NCI-H446 (cell line): ENCODE measurements at regions not wholly inside any gene's neighbourhood (a gene's known extent, or its start where the extent isn't known, plus 50 kb on each side); places are given as distances from the start of the nearest gene placed in this dataset.
"Not testable (repeated sequence)": the region's sequence is repeated elsewhere in the genome, so short reads cannot be mapped to it uniquely, and the experiment has no call there.

Source experiments
- DNase-seq, 2 experiments: peaks; one replicate each; lab custom pipeline; 2025; lab: John Stamatoyannopoulos, UW

DNA sequence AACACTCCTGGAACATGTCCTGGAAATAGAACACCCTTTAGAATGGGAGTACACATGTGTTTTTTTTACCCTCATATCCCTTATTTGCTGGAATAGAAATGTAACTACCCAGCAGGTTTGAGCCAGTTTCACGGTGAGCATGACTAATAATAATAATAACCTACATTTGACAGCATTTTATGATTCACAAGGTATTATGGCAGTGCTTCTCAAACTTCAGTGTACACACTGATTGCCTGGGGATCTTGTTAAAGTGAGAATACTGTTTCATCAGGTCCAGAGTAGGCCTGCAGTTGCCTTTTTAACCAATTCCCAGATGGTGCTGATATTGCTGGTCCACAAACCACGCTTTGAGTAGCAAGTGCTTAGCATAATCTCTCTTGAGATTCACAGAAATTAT lies 63.9 kb downstream of the NFKBIZ start:
- DNase-seq, result no peak

DNA sequence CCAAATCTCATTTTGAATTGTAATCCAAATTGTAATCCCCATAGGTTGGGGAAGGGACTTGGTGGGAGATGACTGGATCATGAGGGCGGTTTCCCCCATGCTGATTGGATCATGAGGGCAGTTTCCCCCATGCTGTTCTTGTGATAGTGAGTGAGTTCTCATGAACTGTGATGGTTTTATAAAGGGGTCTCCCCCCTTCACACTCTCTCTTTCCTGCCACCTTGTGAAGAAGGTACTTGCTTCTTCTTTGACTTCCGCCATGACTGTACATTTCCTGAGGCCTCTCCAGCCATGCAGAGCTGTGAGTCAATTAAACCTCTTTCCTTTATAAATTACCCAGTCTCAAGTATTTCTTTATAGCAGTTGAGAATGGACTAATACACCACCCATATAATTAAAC lies 68.4 kb downstream of the NFKBIZ start:
- DNase-seq, result not testable (repeated sequence)

DNA sequence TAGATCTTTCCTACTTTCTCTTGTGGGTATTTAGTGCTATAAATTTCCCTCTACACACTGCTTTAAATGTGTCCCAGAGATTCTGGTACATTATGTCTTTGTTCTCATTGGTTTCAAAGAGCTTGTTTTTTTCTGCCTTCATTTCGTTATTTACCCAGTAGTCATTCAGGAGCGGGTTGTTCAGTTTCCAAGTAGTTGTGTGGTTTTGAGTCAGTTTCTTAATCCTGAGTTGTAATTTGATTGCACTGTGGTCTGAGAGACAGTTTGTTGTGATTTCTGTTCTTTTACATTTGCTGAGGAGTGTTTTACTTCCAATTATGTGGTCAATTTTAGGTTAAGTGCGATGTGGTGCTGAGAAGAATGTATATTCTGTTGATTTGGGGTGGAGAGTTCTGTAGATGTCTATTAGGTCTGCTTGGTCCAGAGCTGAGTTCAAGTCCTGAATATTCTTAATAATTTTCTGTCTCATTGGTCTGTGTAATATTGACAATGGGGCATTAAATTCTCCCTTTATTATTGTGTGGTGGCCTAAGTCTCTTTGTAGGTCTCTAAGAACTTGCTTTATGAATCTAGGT lies 72.9 kb downstream of the NFKBIZ start:
- DNase-seq, result not testable (repeated sequence)

DNA sequence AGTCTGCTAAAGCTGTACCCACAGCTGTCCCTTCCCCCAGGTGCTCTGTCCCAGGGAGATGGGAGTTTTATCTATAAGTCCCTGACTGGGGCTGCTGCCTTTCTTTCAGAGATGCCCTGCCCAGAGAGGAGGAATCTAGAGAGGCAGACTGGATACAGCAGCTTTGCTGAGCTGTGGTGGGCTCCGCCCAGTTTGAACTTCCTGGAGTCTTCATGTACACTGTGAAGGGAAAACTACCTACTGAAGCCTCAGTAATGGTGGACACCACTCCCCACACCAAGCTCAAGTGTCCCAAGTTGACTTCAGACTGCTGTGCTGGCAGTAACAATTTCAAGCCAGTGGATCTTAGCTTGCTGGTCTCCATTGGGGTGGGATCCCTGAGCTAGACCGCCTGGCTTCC lies 75.3 kb downstream of the NFKBIZ start:
- DNase-seq, result not testable (repeated sequence)

DNA sequence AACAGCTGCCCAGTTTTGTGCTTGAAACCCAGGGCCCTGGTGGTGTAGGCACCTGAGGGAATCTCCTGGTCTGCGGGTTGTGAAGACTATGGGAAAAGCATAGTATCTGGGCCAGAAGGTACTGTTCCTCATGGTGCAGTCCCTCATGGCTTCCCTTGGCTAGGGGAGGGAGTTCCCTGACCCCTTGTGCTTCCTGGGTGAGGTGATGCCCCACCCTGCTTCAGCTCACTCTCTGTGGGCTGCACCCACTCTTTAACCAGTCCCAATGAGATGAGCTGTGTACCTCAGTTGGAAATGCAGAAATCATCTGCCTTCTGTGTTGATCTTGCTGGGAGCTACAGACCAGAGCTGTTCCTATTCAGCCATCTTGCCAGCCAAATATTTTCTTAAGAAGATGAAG lies 75.8 kb downstream of the NFKBIZ start:
- not testable (repeated sequence) for DNase-seq

DNA sequence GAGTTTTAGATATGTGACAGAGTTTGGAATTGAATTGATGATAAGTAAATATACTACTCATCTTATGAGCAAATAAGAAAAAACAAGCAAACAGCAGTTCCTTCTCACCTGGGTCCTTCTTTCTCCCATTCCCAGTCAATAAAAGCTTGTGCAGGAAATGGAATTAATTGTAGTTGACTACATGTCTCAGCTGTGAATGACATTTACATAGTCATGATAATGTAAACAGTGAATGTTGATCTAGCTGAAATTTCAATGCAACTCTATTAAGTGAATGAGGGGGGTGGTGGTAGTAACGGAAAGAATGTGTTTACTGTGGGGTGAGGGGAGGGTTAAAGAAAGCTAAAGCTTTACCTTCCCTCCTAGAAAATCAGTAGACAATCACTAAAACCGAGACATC lies 76.2 kb downstream of the NFKBIZ start:
- no peak for DNase-seq

DNA sequence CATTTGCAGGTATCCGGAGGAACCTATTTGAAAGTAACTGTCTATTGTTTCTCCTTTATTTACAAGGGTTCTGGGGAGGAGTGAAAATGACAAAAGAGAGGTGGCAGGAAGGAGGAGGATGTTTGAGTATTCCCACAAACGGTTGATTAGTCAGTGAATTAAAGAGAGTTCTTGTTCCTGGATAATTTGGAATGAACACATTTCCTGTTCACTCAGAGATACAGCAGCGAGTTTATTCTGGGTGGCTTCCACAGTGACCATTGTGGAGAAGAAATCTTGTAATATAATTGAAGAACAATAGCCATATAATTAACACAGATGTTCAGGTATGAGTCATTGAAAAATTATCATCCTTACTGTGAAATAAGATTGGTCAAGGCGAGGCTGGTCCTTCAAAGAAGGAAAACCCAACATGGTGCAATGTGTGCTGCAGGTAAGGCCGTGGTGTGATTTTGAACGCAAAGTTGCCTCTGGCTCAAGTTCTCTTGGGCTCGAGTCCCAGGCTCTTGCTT lies 77.3 kb downstream of the NFKBIZ start:
- DNase-seq, result no peak

DNA sequence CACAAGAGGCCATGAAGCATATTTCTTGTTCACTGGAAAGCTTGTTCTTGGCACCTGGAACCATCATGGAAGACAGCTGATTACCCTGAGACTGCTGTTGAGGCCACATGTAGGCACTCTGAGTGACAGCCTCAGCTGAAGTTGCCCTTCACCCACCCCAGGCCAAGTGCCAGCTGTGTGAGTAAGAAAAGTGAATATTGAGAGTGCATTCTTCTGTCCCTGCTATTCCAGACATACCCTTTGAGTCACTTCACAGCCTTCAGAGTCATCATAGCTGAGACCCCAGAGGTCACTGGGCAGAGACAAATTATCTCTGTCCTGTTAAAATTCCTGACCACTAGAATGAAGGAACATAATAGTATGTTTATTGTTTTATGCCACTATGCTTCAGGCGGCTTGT lies 79.6 kb downstream of the NFKBIZ start:
- no peak for DNase-seq

DNA sequence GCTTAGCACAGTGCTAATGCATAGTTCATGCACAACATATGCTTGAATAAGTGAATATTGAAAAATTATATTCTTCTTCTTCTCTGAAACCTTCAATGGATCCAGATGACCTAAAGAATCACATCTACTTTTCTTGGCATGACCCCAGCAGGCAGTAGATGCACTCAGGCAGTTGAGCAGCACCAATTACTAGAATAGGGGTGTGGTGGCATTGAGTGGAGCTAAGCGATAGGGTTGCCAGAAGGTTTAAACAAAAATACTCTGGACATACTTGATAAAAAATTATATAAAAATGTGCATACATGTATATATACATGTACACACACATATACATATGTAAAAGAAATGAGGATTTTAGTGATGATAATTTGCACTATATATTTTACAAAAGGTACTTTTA lies 81.8 kb downstream of the NFKBIZ start:
- no peak for DNase-seq

DNA sequence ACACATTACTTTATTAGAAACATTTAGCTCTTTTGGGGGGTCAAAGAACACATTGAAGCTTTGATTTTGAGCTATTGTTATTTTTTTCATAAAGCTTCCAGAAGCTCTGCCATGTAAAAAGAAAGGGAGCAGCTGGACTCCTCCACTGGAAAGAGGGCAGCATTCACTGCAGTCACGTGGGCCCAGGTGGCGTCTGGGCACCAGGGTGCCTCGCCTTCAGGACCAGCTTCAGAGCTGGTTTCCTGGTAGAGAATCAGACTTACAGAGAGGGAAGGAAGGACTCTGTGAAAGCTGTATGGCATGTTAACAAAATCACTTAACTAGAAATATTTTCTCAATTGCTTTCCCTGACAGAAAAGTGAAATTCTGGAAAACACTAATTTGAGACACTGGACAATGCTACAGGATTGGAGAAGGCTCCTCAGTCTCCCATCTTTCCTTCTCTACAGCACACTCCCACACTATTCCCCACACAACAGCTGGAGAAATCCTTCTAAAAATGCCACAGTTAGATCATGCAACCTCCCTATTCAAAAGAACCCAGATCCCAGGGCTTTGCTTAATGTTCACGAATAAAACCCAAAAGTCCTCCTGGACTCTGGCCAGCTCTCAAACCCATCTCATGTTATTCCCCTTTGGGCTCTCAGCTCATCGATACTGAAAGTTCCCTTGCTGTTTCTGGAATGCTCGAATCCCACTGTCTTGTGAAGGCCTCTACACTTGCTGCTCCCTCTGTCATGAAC lies 83.2 kb downstream of the NFKBIZ start:
- no peak for DNase-seq

DNA sequence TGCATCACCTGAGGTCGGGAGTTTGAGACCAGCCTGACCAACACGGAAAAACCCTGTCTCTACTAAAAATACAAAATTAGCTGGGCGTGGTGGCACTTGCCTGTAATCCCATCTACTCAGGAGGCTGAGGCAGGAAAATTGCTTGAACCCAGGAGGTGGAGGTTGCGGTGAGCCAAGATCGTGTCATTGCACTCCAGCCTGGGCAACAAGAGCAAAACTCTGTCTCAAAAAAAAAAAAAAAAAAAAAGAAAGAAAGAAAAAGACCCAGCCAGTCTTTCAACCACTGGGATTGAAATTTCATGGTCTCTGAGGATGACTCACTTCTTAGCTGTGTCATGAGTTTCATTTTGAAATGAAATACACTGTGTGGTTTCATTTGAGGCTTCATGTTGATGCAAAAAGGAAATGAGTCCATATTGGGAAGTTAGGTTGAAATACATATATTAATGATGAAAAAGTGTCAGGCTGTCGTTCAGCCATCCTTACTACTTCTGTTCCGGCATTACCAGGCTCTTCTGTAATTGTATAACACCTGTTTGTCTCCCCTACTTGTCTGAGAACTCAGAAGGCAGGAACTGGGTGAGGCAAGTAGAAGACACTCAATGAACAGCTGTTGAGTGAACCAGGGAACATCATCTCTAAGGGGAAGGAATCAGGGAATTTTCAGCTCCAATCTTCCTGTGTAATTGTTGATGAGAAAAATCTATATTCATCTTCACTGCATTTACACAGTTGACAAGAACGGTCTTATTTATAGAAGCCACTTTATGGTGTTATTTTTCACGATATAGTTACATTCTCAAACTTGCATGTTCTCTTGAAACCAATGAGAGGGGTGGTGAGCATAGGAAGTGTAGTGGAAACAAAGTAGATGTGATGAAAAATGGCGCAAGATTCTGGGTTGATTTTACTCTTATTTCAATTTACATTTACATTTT lies 87.4 kb downstream of the NFKBIZ start:
- no peak for DNase-seq

DNA sequence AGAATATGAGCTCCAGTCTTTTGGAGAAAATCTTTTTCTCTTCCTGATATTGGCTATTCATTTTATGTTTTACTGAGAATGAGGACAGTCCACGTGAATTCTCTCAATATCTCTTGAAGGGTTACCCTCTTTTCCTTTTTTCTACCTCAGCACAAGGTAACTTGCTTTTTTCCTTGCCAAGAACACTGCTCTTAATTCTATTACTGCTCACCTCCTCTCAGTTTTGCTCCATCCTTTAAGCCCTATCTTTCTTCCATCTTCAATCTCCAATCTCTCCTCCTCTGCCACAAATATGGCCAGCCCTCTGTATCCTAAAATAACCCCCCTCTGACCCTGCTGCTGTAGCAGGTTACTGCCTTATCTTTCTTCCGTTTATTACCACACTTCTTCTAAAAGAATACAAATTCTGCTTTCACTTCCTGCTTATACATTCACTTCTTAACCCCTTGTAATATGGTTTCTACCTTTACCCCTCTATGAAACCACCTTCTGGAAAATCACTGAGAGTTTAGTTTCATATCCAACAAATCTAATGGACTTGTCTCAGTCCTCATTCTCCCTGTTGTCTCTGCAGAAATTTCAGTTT lies 89.0 kb downstream of the NFKBIZ start:
- no peak for DNase-seq

DNA sequence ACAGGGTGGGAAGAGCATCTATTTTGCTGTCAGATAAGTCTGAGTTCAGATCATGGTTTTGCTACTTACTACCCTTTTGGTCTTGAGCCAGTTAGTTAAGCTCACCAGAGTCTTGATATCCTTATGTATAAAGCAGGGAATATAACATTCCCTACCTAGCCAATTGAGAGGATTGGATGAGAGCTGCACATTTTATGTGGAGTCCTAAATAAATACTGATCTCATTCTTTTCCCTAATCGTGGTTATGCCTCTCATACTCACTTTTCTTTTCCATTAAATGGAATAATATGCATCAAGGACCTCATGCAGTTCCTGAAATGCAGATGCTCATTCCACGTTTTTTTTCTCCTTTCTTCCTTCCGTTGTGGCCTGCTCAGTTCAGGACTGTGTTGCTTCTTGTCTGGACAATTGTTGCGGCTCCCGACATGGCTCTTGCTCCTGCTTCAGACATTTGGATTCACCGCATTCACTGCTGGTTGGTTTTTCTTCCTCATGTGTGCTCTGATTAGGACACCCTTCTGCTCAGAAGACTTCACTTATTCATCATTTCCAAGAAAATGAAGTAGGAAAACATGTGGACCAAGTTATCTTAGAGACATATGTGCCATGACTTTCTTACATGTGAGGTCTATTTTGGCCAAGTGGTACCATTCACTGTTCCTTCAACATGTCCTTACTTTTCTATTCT lies 90.2 kb downstream of the NFKBIZ start:
- DNase-seq, result no peak

DNA sequence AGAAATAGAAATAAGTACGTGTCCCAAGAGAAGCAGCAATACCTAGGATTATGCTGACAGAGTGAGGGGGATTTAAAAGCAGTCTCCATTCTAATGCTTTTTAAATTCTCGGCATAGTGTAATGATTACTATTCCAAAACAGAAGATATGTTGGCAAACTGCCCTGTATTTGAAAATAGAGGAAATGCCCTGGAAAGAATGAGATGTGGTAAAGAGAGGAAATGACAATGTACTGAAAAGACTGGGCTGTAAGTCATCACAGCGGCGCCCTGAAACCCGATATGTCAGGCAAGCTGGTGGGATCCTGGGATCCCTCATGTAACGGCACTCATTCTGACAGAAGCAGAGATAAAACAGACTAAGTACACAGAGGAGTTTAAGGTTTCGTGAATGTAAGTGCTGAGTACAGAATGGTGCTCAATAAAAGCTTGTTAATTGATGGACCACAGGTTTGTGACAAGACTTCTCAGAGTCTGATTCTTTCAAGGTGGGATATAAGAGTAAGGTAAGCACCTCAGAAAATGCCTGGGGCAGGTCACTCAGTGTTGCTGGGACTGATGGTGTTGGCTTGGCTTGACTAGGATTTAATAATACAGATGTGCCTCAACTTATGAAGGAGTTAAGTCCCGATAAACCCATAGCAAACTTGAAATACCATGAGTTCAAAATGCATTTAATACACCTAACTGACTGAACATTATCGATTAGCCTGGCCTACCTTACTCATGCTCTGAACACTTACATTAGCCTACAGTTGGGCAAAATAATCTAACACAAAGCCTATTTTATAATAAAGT lies 91.4 kb downstream of the NFKBIZ start:
- no peak for DNase-seq

DNA sequence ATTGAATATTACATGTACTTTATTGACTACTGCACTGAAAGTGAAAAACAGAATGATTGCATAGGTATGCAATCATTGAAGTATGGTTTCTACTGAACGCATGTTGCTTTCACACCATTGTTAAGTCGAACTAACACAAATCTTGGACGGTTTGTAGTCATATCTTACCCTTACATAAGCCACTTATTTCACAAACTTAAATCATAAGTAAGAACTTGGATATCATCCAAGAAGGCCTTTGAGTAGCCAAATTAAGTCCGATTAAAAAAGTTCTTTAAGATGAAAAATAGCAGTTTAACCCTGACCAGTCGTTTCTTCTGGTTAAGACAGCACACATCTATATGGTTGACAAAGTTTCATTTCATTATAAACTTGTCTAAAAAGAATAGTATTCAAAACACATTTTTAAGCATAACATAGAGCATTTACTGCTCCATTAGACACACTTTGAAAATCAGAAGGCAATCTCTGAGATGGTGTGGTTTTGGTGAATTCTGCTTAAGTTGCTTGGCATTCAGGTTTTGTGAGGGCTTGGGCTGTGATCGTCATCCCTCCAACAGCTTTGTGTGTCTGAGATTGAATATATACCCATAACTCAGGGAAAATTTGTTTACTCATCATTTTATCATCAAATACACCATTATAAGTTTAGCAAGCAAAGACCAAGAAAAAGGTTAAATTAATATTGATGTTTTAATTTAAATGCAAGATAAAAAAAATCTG lies 92.2 kb downstream of the NFKBIZ start:
- DNase-seq, result no peak

DNA sequence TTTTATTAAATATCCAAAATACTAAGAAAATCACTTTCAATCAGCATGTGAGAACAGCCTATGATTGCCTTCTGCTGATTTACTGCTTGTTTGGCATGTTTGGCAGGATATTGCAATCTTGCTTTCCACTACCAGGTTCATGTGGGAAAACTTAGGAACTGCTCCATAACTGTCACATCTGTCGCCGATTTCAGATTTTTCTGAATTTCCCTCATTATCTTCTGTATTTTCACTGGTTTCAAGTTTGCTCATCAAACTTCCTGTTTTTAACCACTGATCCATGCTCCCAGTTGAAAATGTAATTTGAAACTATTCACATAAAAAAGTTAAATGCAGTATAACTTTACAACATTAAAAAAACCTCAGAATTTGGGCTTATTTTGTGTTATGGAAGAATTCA lies 93.0 kb downstream of the NFKBIZ start:
- DNase-seq, result no peak

DNA sequence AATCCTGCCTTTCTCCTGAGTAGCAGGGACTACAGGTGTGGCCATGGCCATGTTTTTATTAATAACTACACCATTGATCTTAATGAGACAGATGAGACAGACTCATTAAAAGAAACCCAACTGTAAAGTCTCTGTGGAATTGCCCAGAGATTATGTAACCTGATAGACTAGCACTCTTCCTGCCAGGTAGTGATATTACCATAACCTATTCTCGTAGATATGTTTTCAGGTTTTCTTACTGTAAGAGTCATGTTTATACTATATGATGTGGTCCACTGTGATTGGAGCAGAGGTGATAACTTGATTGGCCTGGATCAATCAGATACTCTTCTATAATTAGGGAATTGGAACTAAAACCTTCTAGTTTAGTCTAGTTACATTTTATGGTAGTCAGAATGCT lies 93.7 kb downstream of the NFKBIZ start:
- no peak for DNase-seq

DNA sequence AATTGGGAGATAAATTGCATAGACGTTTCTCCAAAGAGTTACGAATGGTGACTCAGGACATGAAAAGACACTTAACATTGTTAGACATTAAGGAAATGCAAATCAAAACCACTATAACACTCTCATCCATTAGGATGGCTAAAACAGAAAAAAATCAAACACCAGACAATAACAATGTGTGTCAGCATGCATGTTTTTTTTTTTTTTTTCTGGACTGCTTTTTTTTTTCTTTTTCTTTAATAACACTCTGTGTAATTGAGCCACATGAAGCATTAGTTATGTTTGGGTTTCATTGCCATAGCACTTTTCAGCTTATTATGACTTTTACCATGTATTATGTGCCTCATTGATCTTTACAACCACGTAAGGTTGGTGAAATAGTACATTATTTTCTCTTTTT lies 95.0 kb downstream of the NFKBIZ start:
- DNase-seq, result no peak

DNA sequence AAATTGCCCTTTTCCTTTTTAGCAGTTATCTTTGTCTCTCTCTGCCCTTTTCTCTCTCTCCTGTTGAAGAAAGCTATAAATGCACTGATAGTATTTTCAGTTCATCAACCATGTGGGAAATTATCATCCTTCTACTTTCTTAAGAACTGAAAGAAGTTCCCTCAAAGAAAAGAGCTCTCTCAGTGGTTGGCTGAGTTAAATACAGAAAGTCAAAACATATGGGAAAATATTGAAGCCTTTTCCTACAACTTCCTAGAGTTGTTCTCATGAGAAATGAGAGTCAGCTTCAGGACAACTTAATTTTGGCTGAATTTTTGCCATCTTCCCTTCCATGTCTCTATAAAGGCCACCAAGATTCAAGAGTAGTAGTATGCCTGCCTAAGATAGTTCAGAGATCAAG lies 96.7 kb downstream of the NFKBIZ start:
- DNase-seq, result no peak

DNA sequence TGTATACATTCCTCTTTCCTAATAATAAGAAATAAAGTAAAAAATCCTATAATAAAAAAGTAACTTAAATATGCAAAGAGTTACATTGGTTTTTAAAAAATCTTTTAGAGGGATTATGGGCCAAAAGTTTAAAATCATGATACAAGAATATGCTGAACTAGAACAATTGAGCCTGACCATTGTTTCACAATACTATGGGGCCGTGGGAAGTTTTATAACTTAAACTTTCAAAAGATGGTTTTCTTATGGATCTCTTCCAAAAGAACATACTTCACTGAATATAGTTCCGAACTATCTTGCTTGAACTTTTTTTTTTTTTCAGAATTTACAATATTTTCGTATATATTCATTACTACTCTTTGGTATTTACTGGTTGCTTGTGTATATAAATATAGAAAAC lies 97.6 kb downstream of the NFKBIZ start:
- no peak for DNase-seq
